IMR-90 (cell line): ENCODE measurements at regions not wholly inside any gene's neighbourhood (a gene's known extent, or its start where the extent isn't known, plus 50 kb on each side); places are given as distances from the start of the nearest gene placed in this dataset.

Experiments
- BHLHE40 ChIP-seq: fragments of 150-350 bp; IDR thresholded peaks from 2 replicates; pipeline ENCODE4 v1.6.1; 2016; ENCODE audit warnings: mild to moderate bottlenecking, low read depth, low read length
- CEBPB ChIP-seq: IDR thresholded peaks from 2 replicates; pipeline ENCODE4 v1.6.1; 2012; ENCODE audit warnings: low read depth, low read length, improper control_type of control experiment
- MAFK ChIP-seq: IDR thresholded peaks from 2 replicates; pipeline ENCODE4 v1.6.1; 2012; ENCODE audit warnings: low read depth, low read length, improper control_type of control experiment
- MAZ ChIP-seq: IDR thresholded peaks from 2 replicates; pipeline ENCODE4 v1.6.1; 2012; ENCODE audit warnings: low read depth, mild to moderate bottlenecking, low read length, improper control_type of control experiment, moderate library complexity, borderline replicate concordance
- MXI1 ChIP-seq: IDR thresholded peaks from 2 replicates; pipeline ENCODE4 v1.6.1; 2012; ENCODE audit warnings: low read depth, mild to moderate bottlenecking, low read length, moderate library complexity, borderline replicate concordance
- POLR2A ChIP-seq: IDR thresholded peaks from 2 replicates; pipeline ENCODE4 v1.6.1; 2012; ENCODE audit warnings: mild to moderate bottlenecking, low read depth, low read length
- RAD21 ChIP-seq: IDR thresholded peaks from 2 replicates; pipeline ENCODE4 v1.6.1; 2012; ENCODE audit warnings: low read length, improper control_type of control experiment
- RCOR1 ChIP-seq: IDR thresholded peaks from 2 replicates; pipeline ENCODE4 v1.6.1; 2012; ENCODE audit warnings: mild to moderate bottlenecking, low read length, improper control_type of control experiment; ENCODE audit not compliant: insufficient replicate concordance
- SMC3 ChIP-seq: fragments of 150-350 bp; IDR thresholded peaks from 2 replicates; pipeline ENCODE4 v1.6.1; 2016; ENCODE audit warnings: low read depth, mild to moderate bottlenecking, antibody characterized with exemption, low read length, moderate library complexity
- TF ChIP-seq, protein P1 (sequence below): conservative IDR thresholded peaks from 2 replicates; pipeline ENCODE4 v1.5.1; 2012; ENCODE audit warnings: mild to moderate bottlenecking, low read depth, low read length, improper control_type of control experiment
- TF ChIP-seq, protein P2 (sequence below): fragments of 150-350 bp; IDR thresholded peaks from 2 replicates; pipeline ENCODE4 v1.6.1; 2017; ENCODE audit warnings: mild to moderate bottlenecking, antibody characterized with exemption, low read length, low read depth

DNA sequence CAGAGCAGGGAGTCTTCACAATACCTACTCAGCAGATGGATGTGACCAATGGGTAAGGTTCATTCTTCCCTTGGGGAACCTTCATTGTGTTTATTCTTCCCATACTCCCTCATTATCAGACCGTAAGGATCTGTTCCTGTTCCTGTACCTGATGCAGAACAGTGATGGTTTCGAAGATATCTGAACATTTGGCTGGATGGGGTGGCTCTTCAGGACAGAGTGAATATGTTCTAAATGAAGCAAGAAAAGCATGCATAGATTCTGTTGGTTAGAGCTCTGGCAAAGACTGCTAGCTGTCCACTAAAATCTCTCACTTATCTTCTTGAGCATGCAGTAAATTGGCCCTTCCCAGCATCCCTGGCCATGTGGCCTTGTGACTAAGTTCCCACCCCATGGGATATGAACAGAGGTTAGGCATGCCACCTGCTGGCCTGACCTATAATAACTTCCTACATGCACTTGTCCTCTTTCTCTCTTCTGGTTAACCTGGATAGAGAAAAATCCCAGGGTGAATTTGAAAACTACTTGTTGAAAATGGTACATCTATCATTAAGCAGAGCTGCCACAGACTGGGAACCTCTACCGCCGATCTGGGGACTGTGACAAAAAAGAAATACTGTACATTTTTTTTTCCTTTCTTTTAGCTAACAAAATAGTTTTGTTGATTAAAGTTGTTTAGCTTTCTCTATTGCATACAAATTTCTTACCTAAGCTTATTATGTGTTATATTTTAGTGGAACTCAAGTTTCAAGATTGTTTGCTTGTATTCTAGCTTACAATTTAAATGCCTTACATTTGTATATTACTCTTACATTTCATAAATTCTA, 60.0 kb upstream of the BANK1 start:
- TF ChIP-seq POLR2A (no peak), MAFK (no peak), RAD21 (peak; percentile 82), BHLHE40 (no peak), SMC3 (peak; percentile 82), MXI1 (no peak), MAZ (no peak), CEBPB (no peak), RCOR1 (no peak)
- TF ChIP-seq, protein P1, sequence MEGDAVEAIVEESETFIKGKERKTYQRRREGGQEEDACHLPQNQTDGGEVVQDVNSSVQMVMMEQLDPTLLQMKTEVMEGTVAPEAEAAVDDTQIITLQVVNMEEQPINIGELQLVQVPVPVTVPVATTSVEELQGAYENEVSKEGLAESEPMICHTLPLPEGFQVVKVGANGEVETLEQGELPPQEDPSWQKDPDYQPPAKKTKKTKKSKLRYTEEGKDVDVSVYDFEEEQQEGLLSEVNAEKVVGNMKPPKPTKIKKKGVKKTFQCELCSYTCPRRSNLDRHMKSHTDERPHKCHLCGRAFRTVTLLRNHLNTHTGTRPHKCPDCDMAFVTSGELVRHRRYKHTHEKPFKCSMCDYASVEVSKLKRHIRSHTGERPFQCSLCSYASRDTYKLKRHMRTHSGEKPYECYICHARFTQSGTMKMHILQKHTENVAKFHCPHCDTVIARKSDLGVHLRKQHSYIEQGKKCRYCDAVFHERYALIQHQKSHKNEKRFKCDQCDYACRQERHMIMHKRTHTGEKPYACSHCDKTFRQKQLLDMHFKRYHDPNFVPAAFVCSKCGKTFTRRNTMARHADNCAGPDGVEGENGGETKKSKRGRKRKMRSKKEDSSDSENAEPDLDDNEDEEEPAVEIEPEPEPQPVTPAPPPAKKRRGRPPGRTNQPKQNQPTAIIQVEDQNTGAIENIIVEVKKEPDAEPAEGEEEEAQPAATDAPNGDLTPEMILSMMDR, result peak; percentile 63
- TF ChIP-seq, protein P2, sequence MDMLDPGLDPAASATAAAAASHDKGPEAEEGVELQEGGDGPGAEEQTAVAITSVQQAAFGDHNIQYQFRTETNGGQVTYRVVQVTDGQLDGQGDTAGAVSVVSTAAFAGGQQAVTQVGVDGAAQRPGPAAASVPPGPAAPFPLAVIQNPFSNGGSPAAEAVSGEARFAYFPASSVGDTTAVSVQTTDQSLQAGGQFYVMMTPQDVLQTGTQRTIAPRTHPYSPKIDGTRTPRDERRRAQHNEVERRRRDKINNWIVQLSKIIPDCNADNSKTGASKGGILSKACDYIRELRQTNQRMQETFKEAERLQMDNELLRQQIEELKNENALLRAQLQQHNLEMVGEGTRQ, result peak; percentile 69; the same call in 1 of the 2 replicates
